Esophagus squamous epithelium (tissue), 5 donors: ENCODE measurements at regions not wholly inside any gene's neighbourhood (a gene's known extent, or its start where the extent isn't known, plus 50 kb on each side); places are given as distances from the start of the nearest gene placed in this dataset.

Experiments
- DNase-seq: peaks from one replicate; lab custom pipeline; 2025; lab: John Stamatoyannopoulos, UW
- H3K27ac ChIP-seq, 4 donors: fragments of 200-600 bp; sonication (generic); one replicate each; pipeline ENCODE4 v1.5.1; 2016 to 2019; ENCODE audit warnings: mild to moderate bottlenecking in 1 of 4
- H3K27me3 ChIP-seq, 4 donors: fragments of 200-600 bp; sonication (generic); 1 replicate in 3 of 4; 2 replicates in 1 of 4; pipeline versions ENCODE4 v1.5.1 to v1.6.0; 2017 to 2021; ENCODE audit warnings: antibody characterized with exemption in 1 of 4
- H3K36me3 ChIP-seq, 3 donors: fragments of 200-600 bp; sonication (generic); one replicate each; pipeline ENCODE4 v1.5.1; 2016 to 2019
- H3K4me1 ChIP-seq, 3 donors: fragments of 200-600 bp; sonication (generic); one replicate each; pipeline ENCODE4 v1.5.1; 2017 to 2019
- H3K4me3 ChIP-seq, 4 donors: fragments of 200-600 bp; sonication (generic); 1 replicate in 3 of 4; 2 replicates in 1 of 4; pipeline ENCODE4 v1.5.1; 2016 to 2019; ENCODE audit warnings: mild to moderate bottlenecking in 2 of 4, moderate library complexity in 1 of 4
- H3K9me3 ChIP-seq, 3 donors: fragments of 200-600 bp; sonication (generic); one replicate each; pipeline ENCODE4 v1.5.1; 2016 to 2019
- CTCF ChIP-seq, 6 experiments: fragments of 450-650 bp in 4 of 6; fragments of 200-600 bp in 2 of 6; sonication (generic) in 2 of 6; IDR thresholded peaks; one replicate each; pipeline ENCODE4 v1.5.1; 2016 to 2019; ENCODE audit warnings: antibody characterized with exemption in 6 of 6, mild to moderate bottlenecking in 4 of 6, moderate library complexity in 4 of 6
- POLR2A ChIP-seq, 4 donors: fragments of 450-650 bp; IDR thresholded peaks; one replicate each; pipeline ENCODE4 v1.6.1; 2017; ENCODE audit warnings: antibody characterized with exemption in 4 of 4, mild to moderate bottlenecking in 4 of 4, moderate library complexity in 3 of 4
- WGBS, 2 donors: methylation state at CpG; one replicate each; pipeline ENCODE4 v1.1.5; 2018; 5-methylcytosine and 5-hydroxymethylcytosine counted together
- intact Hi-C: fragments of 100-400 bp; cut with DNase I; formaldehyde crosslinking; loops from one replicate; pipeline ENCODE4 v1.15.0; 2022
- donor health status: DM: yes; HTN: yes; CAD: no.

GRCh38 chr2:228902176-228902575 lies 368.9 kb downstream of the PID1 start:
- Histone ChIP-seq H3K9me3 (no peaks in the 10 kb centered on the region), H3K4me1 (no peaks in the 10 kb centered on the region), H3K36me3 (no peaks in the 10 kb centered on the region), H3K27ac (no peak overlapping the region), H3K4me3 (no peak overlapping the region), H3K27me3 (no peaks in the 10 kb centered on the region)
- intact Hi-C loops: no loop called here
- WGBS, 2 donors: 24 to 47% methylated on average over 3 of the region's 3 CpGs
- no peak for DNase-seq
- TF ChIP-seq CTCF (IDR thresholded peaks at IDR 0.05) (no peak), POLR2A (IDR thresholded peaks at IDR 0.05) (no peak)

- peaks cover 0 to under 1% (median 0%) of the 10 kb centered on the region in 3 donors for H3K9me3 ChIP-seq
- H3K4me3 ChIP-seq: no peak overlapping the region
- intact Hi-C loops: no loop called here
- TF ChIP-seq CTCF (IDR thresholded peaks at IDR 0.05) (no peak), POLR2A (IDR thresholded peaks at IDR 0.05) (no peak)
- H3K27me3 ChIP-seq: no peaks in the 10 kb centered on the region
- no peak for DNase-seq
- H3K27ac ChIP-seq: no peak overlapping the region
- WGBS, 2 donors: 64 to 82% methylated on average over 1 of the region's 1 CpG
- H3K4me1 ChIP-seq: no peaks in the 10 kb centered on the region
- H3K36me3 ChIP-seq: no peaks in the 10 kb centered on the region
Observed at GRCh38 chr2:228901531-228901930, 369.6 kb downstream of the PID1 start.

- intact Hi-C loops: no loop called here
- Histone ChIP-seq H3K36me3 (no peaks in the 10 kb centered on the region), H3K4me3 (no peak overlapping the region), H3K4me1 (no peaks in the 10 kb centered on the region), H3K27me3 (no peaks in the 10 kb centered on the region), H3K27ac (no peak overlapping the region), H3K9me3 (no peaks in the 10 kb centered on the region)
- TF ChIP-seq POLR2A (IDR thresholded peaks at IDR 0.05) (no peak), CTCF (IDR thresholded peaks at IDR 0.05) (no peak)
- 79 to 89% methylated on average over 1 of the region's 1 CpG for WGBS, 2 donors
- DNase-seq: no peak
Observed at GRCh38 chr2:228878138-228878537, 392.9 kb downstream of the PID1 start.

- Histone ChIP-seq H3K27ac (no peak overlapping the region), H3K36me3 (no peaks in the 10 kb centered on the region), H3K4me3 (no peak overlapping the region), H3K4me1 (no peaks in the 10 kb centered on the region), H3K9me3 (no peaks in the 10 kb centered on the region), H3K27me3 (no peaks in the 10 kb centered on the region)
- no peak for DNase-seq
- TF ChIP-seq POLR2A (IDR thresholded peaks at IDR 0.05) (no peak), CTCF (IDR thresholded peaks at IDR 0.05) (no peak)
- intact Hi-C loops: no loop called here
- WGBS, 2 donors: 28 to 56% methylated on average over 2 of the region's 2 CpGs
Observed at GRCh38 chr2:228876276-228876675, 394.8 kb downstream of the PID1 start.

GRCh38 chr2:228875152-228875900 lies 395.8 kb downstream of the PID1 start:
- Histone ChIP-seq H3K27ac (no peak overlapping the region), H3K27me3 (no peaks in the 10 kb centered on the region), H3K4me1 (no peaks in the 10 kb centered on the region), H3K4me3 (no peak overlapping the region), H3K9me3 (no peaks in the 10 kb centered on the region), H3K36me3 (no peaks in the 10 kb centered on the region)
- intact Hi-C loops: no loop called here
- WGBS, 2 donors: 60 to 66% methylated on average over 5 of the region's 5 CpGs
- no peak for TF ChIP-seq CTCF (IDR thresholded peaks at IDR 0.05)
- no peak for TF ChIP-seq POLR2A (IDR thresholded peaks at IDR 0.05)
- DNase-seq: no peak
